ENCODE measurements at regions not wholly inside any gene's neighbourhood (a gene's known extent, or its start where the extent isn't known, plus 50 kb on each side); places are given as distances from the start of the nearest gene placed in this dataset.

DNA sequence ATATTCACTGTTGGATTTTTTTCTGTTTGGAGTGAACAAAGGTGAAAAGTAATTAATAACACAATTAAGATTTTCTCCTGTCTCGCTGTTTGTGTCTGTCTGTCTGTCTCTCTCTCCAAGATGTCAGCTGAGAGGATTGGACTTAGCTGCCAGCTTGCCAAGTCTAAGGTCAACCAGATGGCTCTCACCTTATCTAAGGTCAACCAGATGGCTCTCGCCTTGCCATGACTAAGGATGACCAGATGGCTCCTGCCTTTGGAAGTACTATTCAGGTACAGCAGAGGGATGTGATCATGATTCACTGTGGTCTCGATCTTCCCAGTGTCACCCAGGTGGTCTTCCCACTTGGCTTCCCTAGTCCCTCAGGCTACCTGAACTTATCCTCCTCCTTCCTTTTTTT is 1436.4 kb downstream of the UQCRFS1 start:
- no peak for DNase-seq

DNA sequence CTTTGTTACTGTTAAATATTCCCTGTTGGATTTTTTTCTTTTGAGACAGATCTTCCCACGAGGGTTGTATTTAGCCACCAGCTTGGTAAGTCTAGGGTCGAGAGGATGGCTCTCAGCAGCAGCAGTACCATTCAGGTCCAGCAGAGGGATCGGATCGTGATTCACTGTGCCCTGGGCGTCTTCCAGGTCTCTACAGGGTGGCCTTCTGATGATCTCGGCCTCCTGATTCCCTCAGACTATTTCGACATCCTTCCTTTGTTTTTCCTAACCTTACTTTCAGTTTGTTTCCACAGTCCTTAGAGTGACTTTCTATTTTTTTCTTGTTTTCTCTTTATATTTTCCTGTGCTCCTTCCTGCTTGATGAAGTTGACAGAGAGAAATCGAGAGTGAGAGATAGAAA is 1436.9 kb downstream of the UQCRFS1 start:
- peak; percentile 7 to 19 for DNase-seq

DNA sequence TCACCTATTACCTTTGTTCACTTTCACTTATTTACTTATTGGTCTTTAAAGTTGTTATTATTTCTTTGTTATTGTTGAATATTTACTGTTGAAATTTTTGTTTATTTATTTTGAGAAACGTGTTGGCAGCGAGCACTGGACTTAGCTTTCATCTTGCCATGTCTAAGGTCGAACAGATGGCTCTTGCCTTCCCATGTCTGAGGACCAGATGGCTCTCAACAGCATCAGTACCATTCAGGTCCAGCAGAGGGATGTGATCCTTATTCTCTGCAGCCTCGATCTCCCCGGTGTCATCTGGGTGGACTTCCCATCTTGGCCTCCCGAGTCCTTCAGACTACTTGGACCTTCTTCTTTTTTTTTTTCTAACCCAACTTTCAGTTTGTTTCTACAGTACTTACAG is 1437.6 kb downstream of the UQCRFS1 start:
- DNase-seq = peak in 1 of 2 experiments; percentile 2

DNA sequence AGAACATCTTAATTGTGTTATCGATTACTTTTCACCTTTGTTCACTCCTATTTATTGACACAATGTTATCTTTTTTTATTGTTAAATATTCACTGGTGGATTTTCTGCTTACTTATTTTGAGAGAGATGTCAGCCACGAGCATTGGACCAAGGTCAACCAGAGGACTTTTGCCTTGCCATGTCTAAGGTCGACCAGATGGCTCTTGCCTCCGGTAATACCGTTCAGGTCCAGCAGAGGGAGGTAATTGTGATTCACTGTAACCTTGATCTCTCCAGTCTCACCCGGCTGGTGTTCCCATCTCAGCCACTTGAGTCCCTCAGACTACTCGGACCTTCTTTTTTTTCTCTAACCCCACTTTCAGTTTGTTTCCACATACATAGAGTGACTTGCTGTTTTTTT is 1438.1 kb downstream of the UQCRFS1 start:
- peak; percentile 39 to 56 for DNase-seq

- peak; percentile 2 to 25 for DNase-seq
These were observed 1438.6 kb downstream of the UQCRFS1 start for GRCh38 chr19:27774337-27774736.

DNA sequence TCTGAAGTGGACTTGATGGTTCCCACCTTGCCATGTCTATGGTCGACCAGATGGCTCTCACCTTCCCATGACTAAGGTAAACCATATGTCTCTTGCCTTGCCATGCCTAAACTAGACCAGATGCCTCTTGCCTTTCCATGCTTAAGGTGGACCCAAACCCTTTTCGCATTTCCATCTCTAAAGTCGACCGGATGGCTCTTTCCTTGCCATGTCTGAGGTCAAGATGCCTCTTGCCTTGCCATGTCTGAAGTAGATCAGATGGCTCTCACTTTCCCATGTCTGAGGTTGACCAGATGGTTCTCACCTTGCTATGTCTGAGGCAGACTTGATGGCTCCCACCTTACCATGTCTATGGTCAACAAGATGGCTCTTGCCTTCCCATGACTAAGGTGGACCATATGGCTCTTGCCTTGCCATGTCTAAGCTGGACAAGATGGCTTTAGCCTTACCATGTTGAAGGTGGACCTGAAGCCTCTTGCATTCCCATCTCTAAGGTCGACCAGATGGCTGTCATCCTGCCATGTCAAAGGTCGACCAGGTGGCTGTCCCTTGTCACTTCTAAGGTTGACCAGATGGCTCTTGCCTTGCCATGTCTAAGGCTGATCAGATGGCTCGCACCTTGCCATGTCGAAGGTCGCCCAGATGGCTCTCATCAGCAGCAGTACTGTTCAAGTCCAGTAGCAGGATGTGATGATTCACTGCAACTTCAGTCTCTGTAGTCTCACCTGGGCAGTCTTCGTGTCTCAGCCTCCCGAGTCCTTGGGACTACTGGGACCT is 1439.4 kb downstream of the UQCRFS1 start:
- DNase-seq = no peak

DNA sequence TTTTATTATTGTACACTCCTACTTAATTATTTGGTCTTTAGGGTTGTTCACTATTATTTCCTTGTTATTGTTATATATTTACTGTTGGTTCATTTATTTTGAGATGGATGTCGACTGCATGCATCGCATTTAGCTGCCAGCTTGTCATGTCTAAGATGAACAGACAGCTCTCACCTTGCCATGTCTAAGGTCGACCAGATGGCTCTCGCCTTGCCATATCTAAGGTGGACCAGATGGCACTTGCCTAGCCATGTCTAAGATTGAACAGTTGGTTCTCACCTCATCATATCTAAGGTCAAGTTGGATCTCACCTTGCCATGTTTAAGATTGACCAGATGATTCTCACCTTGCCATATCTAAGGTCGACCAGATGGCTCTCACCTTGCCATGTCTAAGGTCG is 1440.9 kb downstream of the UQCRFS1 start:
- no peak for DNase-seq

DNA sequence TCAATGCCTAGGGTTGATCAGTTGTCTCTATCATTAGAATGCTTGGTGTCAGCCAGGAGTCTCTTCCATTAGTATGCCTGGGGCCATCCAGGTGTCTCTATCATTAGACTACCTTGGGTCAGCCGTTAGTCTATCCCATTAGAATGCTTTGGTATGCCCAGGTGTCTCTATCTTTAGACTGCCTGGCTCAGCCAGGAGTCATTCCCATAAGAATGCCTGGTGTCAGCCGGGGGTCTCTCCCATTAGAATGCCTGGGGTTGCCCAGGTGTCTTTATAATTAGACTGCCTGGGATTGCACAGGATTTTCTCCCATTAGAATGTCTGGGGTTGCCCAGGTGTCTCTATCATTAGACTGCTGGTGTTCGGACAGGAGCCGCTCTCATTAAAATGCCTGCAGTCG is 1442.9 kb downstream of the UQCRFS1 start:
- no peak for DNase-seq

DNA sequence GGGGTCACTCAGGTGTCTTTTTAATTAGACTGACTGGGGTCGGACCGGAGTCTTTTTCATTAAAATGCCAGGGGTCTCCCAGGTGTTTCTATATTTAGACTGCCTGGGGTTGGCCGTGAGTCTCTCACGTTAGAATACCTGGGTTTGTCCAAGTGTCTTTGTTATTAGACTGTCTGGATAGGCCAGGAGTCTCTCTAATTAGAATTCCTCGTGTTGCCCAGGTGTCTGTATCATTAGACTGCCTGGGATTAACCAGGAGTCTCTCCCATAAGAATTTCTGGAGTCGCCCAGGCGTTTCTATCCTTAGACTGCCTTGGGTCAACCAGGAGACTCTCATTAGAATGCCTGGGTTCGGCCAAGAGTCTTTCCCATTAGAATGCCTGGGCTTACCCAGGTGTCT is 1445.7 kb downstream of the UQCRFS1 start:
- DNase-seq = no peak

- DNase-seq = no peak
These were observed 1446.8 kb downstream of the UQCRFS1 start for GRCh38 chr19:27765912-27766725.

- DNase-seq = no peak
These were observed 1447.6 kb downstream of the UQCRFS1 start for GRCh38 chr19:27765397-27765796.

DNA sequence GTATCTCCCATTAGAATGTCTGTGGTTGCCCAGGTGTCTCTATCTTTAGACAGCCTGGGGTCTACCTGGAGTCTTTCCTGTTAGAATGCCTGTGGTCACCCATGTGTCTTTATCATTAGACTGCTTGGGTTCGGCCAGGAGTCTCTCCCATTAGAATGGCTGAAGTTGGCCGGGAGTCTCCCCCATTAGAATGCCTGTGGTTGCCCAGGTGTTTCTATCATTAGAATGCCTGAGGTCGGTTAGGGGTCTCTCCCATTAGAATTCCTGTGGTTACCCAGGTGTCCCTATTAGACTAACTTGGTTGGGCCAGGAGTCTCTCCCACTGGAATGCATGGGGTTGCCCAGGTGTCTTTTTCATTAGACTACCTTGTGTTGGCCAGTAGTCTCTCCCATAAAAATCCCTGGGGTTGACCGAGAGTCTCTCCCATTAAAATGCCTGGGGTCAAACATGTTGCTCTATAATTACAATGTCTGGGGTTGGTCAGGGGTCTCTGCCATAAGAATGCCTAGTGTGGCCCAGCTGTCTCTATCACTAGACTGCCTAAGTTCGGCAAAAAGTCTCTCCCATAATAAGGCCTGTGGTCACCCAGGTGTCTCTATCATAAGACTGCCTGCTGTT is 1448.7 kb downstream of the UQCRFS1 start:
- DNase-seq = no peak

DNA sequence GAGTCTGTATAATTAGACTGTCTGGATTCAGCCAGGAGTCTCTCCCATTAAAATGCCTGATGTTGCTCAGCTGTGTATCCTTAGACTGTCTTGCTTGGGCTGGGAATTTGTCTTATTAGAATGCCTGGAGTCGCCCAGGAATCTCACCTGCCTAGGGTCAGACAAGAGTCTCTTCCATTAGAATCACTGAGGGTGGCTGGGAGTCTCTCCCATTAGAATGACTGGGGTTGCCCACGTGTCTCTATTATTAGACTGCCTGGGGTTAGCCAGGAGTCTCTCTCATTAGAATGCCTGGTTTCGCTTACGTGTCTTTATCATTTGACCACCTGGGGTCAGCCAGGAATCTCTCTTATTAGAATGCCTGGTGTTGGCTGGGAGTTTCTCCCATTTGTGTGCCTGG is 1450.0 kb downstream of the UQCRFS1 start:
- DNase-seq = no peak

DNA sequence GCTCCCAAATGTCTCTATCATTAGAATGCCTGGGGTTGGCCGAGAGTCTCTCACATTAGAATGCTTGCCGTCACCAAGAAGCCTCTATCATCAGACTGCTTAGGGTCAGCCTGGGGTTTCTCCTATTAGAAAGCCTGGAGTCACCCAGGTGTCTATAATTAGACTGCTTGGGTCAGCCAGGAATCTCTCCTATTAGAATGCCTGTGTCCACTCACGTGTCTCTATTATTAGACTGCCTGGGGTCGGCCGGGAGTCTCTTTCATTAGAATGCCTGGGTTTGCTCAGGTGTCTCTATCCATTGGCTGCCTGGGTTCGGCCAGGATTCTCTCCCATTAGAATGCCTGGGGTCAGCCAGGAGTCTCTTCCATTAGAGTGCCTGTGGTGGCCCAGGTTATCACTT is 1453.1 kb downstream of the UQCRFS1 start:
- no peak for DNase-seq

GRCh38 chr19:27758626-27759505 is 1454.1 kb downstream of the UQCRFS1 start:
- DNase-seq = no peak

DNA sequence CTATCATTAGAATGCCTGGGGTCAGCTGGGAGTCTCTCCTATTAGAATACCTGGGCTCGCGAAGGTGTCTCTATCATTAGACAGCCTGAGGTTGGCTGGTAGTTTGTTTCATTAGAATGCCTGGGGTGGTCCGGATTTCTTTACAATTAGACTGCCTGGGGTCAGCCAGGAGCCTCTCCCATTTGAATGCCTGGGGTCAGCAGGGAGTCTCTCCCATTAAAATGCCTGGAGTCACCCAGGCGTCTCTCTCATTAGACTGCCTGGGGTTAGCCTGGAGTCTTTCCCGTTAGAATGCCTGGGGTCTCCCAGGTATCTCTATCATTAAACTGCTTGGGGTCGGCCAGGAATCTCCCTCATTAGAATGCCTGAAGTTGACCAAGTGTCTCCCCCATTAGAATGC is 1458.3 kb downstream of the UQCRFS1 start:
- DNase-seq = no peak

- DNase-seq = no peak
These were observed 1459.3 kb downstream of the UQCRFS1 start for GRCh38 chr19:27753622-27754021.

DNA sequence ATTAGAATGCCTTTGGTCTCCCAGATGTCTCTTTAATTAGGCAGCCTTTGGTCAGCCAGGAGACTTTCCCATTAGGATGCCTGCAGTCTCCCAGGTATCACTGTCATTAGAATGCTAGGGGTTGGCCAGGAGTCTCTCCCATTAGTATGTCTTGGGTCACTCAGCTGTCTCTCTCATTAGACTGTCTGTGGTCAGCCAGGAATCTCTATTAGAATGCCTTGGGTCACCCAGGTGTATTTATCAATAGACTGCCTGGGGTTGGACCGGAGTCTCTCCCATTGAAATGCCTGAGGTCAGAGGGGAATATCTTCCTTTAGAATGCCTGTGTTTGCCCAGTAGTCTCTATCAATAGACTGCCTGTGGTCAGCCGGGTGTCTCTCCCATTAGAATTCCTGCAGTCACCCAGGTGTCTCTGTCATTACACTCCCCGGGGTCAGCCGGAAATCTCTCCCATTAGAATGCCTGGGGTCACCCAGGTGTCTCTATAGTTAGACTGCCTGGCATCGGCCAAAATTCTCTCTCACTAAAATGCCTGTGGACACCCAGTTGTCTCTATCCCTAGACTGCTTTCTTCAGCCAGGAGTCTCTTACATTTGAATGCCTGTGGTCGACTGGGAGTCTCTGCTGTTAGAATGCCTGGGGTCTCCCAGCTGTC is 1460.3 kb downstream of the UQCRFS1 start:
- no peak for DNase-seq

DNA sequence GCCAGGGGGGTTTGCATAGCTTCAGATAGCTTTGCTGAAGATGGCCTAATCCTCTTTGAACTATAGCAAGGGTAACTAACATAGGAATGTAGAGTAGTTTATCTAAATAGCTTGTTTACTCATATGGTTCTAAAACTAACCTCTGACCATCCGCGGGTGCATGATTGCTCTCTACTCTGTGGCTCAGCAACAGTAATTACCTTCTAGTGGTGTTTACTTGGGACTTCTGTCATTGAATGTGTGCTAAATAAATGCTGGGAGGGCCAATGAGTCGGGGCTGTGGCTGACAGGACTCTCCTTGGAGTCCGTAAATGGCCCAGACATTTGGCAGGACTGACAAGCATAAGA is 1461.9 kb downstream of the UQCRFS1 start:
- DNase-seq = no peak

DNA sequence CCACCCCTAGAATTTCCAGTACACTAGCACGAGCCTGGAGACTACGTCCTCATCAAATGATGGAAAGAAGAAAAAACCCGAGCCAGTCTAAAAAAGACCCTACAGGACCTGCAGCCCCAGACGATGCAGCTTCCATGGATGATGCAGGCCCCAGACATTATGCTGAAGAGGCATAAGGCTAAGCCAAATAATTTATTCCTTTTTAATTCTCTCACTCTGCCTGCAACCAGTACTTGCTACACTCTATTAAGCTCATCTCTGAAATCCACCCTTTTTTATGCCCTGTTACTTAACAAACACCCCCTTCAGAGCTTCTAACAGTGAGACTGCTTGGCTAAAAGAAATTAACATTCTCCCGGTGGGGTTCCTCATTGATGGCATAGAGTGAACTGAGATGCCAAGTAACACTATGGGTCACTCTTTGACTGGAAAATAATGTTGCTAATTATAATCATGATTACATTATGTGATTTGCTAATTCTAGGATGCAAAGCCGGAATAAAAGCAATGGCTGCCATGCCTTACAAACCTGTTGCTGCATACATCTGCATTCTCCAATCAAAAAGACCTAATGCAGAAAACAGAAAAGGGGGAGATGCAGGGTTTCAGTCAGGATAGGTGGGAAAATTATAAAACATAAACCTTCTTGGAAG is 1462.4 kb downstream of the UQCRFS1 start:
- DNase-seq = no peak

DNA sequence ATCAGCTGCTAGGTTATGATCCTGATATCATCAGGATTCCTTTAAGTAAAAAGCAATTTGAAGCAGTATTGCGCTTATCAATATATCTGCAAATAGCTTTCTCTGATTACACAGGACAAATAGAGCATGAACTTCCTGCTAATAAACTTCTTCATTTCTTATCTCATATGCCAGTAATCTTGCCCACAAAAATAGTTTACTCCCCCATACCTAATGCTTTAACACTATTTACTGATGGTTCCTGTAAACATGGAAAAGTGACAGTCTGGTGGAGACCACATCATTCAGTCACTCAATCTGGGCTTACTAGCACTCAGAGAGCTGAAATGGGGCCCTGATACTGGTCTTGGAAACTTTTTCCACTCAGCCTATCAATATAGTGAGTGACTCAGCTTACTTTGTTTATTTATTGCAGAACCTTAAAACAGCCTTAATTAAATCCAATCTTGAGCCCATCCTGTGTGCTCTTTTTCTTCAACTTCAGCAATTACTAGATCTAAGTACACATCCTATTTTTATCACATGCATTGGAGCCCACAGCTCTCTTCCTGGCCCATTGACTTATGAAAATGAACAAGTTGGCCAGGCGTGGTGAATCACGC is 1464.3 kb downstream of the UQCRFS1 start:
- no peak for DNase-seq
